HPDE6-E6E7 (cell line): ENCODE measurements at regions not wholly inside any gene's neighbourhood (a gene's known extent, or its start where the extent isn't known, plus 50 kb on each side); places are given as distances from the start of the nearest gene placed in this dataset.
"Not testable (repeated sequence)": the region's sequence is repeated elsewhere in the genome, so short reads cannot be mapped to it uniquely, and the experiment has no call there.

Source experiments
- DNase-seq: peaks from one replicate; pipeline ENCODE4 v3.0.0; 2011; ENCODE audit warnings: missing footprints; ENCODE audit errors: extremely low spot score

DNA sequence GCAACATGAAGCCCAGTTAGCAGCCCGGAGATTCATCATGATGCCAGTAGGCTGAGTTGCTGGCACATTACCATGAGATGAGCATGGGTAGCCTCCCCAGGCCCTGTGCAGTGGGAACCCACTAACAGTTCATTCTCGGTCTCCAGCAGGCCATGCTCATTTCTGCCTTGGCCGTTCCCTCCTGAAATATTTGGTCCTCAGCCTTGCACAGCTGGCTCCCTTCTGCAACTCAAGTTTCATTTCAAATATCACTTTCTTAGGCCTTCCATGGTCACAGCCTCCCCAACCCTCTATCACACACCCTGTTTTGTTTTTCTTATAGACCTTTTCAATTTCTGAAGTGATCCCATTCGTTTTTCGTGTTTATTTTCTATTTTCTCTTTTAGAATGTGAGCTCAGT lies 125.4 kb upstream of the VLDLR start:
- DNase-seq: no peak

DNA sequence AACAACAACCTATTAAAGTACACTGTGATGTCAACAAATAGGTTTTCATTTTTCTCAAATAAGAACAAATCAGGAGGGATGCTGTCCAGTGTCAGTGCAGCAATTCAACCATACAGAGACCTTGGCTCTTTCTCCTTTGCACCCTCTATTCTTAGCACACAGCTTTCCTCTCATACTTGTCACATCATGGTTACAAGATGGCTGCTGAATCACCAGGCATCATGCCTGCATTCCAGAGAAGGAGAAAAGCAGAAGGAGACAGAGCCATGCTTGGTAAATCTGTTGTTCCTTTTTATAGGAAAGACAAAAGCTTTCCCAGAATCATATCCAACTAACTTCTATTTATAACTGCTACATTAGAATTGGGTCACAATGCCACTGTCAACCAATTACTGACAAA lies 124.7 kb upstream of the VLDLR start:
- no peak for DNase-seq

DNA sequence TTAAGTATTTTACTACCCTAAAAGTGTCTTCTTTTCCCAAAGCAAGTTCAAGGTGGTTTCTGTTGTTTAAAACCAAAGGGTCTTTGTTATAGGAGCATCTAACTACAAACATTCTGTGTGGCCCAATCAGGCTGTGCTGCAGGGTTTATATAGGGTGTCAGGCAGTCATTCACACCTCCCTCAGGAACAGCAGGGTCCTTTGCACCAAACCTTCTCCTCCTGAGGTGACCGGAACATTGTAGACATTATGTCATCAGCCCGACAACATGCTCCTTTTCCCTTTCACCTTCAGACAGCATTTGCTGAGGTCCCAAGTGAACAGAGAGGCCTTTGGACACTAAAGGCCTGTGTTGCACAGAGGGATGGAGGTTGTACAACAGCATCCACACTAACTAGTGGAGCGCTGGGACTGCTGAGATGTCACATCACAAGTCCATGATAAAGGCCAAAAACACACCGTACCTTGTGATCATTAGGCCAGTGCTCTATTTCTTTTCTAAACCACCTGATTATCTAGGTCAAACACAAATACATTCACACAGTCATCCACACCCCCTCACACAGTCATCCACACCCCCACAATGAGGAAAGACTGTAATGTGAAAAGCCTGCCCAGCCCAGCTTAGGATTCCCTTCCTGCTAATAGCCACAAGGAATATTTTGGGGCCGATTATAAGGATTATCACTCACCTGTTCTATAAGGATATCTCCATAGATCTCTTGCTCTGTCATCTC lies 123.8 kb upstream of the VLDLR start:
- DNase-seq: no peak

DNA sequence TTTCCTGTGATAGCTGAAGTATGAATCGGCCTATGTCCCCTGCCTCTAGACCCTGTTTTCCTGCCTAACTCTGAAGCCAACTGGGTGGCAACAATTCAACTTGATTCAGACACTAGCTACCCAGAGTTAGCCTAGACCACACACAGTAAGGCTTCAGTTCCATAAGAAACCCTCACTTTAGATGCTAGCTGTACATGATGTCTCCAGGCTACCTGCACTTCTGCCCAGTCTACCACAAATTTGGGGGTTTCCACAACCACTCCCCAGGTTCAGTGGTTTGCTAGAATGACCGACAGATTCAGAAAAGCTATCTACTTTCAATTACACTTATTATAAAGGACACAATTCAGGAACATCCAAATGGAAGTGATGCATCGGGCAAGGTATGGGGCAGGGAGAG lies 119.4 kb upstream of the VLDLR start:
- DNase-seq: no peak

DNA sequence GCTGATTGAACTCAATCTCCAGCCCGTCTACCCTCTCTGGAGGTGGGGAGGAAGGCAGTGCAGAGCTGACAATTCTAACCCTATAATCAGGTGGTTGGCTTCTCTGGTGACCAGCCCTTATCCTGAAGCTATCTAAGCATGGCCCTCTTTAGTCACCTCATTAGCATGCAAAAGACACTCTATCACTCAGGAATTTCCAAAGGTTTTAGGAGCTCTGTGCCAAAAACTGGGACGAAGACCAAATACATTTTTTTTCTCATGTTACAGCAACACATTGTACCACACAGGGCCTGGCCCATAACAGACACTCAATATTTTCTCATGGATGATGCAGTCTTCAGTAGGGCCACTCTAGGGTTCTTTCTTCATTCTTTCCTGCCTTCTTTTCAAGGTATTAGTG lies 118.8 kb upstream of the VLDLR start:
- DNase-seq: no peak

DNA sequence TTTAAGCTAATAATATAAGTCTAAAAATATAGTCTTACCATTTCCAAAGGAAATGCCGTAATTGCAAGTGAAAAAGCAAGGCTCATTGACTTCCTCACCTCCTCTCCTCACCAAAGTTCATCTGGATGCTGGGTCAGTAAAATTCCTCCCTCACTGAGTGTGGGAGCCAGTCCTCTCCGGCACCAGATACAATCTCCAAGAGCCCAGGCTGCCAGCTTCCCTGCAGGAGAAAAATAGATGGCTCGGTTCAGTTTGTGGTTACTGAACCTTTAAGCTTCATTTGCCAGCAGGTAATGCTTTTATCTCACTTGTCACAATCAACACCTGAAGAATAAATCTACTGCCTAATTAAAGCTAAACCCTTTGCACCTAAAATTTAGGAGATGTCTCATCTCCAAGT lies 115.3 kb upstream of the VLDLR start:
- no peak for DNase-seq

DNA sequence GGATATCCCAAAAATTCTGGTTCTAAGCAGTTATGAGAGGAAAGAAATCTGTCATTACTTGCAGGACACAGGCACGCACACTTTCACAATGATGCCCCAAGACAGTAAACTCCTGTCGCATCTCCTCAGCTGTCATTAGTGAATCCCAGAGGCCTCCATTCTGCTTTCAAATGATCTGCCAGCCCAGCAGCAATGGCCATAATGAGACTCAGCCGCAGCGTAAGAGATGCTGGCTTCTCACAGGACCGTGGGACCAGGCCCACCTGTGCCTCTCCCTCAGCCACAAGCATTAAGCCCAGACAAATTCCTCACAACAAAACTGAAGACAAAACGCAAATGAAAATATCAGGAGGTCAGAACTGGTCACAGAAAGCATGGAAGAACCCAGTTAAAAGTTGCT lies 98.0 kb upstream of the VLDLR start:
- DNase-seq: no peak

DNA sequence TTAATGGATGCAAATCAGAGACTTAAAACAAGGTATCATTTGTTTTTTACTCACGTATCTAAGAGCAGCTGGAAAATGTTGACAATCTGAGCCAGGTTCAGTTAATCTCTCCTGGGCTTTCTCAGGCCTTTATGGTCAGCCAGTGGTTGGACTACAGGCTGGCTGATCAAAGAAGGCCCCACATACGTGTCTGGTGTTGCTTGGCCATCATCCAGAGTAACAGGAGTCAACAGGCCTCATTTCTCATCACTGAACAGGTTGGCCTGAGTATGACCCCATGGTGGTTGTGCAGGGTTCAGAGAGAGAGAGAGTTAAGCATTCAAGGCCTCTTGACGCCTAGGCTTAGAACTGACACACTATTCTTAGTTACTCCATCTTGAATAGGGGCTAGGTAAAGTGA lies 97.0 kb upstream of the VLDLR start:
- no peak for DNase-seq

DNA sequence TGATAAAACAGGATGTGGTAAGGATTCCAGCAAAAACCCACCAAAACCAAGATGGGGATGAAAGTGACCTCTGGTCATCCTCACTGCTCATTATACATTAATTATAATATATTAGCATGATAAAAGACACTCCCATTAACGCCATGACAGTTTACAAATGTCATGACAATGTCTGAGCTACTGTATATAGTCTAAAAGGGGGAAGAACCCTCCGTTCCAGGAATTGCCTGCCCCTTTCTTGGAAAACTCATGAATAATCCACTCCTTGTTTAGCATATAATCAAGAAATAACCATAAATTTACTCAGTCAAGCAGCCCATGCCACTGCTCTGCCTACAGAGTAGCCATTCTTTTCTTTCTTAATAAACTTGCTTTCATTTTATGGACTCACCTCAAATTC lies 96.4 kb upstream of the VLDLR start:
- DNase-seq: no peak

DNA sequence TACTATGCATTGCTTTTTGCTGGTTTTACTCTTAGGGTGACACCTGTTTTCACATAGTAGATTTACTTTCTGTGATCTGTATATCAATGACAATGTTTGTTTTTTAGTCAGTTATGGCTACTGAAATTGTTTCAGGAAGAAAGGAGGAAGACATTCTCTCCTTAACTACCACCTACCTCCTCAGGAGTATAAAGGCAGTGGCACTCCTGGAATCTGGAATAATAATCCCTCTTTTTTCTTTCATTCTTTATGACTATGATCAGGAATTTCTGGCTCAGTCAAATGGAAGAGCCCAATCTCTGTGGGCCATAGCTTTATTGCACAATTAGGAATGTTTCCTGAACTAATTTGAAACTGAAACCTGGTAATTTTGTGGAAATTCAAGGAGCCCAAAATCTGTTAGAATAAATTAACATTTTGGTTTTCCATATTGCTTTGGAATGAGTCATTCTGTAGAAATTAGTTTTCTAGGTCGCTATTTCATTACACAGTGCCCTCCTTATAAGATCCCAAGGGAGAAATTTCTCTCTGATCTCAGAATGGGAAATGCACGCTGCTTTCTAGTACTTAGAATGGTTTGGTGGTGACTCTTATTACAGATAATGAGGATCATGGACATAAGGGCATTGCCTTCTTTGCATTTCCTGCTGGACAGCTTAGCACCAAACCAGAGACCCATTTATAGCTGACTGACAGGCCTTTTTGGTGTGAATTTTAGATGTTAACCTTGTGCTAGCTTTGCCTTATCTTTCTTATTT lies 95.3 kb upstream of the VLDLR start:
- no peak for DNase-seq

DNA sequence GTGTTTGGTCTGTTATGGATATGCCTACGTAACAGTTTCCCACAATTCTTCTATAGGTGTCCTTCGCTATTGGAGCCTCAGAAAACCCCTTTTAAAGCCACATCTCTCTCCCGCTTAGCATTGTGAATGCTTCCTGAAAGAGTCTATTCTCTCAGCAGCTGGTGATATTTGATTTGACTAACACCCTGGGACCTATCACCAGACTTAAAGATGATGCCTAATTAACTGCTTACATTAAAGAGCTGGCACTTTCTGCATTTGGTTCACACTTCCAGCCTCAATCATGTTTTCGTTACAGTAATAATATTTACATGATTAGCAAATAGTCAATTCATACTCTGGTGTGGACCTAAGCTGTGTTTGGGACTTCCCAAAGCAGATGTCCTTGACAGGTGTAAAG lies 90.1 kb upstream of the VLDLR start:
- no peak for DNase-seq

DNA sequence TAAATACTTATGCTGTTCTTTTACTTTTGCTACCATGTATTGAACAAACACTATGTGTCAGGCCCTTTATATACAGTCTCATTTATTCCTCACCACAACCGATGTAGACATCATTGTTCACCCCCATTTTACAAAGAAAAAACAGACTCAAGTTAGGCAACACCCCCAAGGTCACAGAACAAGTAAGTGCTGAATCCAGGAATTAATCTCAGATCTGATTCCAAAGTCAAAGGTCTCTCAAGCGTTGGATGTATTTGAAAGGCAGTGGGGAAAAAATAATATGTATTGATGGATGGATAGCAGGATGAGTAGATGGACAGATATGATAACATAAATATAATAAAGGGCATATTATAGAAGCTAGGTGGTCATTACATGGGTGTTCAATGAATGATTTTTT lies 85.1 kb upstream of the VLDLR start:
- no peak for DNase-seq

DNA sequence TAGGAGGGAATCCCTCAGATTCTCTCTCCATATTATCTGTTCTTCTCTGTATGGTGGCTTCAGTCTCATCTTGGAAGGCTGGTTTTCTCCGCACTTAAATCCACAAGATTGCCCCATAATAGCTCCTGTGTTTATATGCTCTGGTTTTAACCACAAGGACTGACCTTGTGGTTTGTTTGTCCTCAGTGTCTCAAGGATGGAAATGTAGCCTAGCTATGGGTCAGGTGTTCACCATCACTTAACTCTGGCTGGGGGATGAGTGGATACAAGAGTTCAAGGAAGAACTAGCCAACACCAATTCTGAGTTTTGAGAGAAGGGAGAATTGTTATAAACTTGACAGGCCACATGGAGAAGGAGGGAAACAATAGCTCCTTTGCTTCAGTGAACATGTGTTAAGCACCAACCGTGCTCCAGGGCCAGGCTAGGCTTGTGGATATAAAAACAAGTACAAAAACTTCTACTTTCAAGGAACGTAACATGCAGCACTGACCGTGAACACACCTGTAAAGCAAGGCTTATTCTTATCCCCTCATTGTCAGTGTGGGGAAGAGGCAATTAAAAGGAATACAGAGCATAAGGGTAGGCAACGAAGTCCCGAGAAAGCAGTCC lies 75.6 kb upstream of the VLDLR start:
- DNase-seq: no peak

DNA sequence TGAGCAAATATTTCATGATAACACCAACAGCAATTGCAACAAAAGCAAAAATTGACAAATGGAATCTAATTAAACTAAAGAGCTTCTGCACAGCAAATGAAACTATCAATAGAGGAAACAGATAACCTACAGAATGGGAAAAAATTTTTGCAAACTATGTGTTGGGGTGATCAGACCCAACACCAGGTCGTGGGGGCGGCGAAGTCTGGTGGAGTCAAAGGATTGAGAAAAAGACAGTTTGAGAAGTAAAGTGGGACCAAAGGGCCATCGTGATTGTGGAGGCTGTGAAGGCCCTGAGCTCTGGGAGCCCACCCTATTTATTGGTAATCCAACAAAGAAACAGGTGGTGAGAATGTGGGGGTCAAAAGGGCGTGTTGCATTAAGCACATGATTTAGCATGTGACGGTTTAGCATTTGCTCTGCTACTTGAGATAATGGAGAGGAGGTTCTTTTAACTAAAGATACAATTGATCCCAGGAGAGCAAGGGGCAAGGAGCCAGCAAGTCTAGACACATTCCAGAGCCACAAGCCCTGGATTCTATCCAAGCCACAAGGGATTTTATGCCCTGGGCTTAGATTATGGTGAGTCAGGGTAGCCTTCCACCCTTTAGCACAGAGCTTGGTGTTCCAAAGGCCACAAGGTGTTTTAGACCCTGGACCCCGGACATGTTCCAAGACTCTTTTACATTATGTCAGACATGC lies 65.5 kb upstream of the VLDLR start:
- not testable (repeated sequence) for DNase-seq

DNA sequence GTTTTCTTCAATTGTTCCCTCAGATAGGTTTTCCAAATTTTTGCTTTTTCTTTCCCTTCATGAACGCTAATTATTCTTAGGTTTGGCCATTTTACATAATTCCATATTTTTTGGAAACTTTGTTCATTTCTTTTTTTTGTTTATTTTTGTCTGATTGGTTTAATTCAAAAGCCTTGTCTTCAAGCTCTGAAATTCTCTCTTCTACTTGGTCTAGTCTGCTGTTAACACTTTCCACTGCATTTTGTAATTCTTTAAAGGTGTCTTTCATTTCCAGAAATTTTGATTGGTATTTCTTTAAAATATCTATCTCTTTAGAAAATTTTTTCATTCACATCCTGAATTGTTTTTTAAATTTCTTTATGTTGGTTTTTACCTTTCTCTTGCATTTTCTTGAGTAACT lies 63.9 kb upstream of the VLDLR start:
- no peak for DNase-seq

DNA sequence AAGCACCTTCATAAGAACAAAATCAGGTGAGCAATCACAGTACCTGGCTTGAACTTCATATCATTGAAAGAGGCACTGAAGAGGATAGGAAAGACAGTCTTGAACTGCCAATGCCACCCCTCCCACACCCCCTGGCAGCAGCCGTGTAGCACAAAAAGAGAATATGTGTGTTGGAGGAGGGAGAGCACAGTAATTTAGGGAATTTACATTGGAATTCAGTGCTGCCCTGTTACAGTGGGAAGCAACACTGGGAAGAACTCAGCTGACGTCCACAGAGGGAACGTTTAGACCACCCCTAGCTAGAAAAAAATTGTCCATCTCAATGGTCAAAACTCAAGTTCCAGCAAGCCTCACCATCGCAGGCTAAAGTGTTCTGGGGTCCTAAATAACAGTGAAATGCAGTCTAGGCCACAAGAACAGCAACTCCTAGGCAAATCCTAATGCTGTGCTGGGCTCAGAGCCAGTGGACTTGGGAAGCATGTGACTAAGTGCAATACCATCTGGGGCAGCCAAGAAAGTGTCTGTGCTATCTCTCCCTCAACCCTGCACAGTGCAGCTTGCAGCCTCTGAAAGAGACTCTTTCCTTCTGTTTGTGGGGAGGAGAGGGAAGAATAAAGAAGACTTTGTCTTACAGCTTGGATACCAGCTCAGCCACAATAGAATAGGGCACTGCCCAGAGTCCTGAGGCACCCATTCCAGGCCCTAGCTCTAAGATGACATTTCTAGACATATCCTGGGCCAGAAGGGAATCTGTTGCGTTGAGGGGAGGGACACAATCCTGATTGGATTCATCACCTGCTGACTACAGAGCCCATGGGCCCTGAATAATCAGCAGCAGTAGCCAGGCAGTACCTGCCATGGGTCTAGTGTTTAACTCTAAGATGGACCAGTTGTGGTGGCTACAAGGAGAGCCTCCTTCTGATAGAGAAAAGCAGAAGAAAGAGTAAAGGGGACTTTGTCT lies 62.1 kb upstream of the VLDLR start:
- no peak for DNase-seq

DNA sequence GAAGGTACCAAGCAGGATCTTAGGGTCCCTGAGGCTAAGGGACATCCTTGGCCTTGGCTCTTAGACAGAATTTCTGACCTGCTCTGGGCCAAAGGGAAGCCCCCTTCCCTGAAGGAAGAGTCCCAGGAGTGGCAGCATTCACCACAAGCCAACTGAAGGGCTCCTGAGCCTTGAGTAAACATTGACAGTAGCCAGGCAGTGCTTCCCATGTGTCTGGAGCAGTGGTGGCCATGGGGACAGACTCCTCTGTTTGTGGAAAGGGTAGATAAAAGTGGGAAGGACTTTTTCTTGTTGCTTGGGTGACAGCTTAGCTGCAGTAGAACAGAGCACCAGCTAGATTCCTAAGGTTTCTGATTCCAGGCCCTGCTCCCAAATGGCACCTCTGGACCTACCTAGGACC lies 61.4 kb upstream of the VLDLR start:
- no peak for DNase-seq

DNA sequence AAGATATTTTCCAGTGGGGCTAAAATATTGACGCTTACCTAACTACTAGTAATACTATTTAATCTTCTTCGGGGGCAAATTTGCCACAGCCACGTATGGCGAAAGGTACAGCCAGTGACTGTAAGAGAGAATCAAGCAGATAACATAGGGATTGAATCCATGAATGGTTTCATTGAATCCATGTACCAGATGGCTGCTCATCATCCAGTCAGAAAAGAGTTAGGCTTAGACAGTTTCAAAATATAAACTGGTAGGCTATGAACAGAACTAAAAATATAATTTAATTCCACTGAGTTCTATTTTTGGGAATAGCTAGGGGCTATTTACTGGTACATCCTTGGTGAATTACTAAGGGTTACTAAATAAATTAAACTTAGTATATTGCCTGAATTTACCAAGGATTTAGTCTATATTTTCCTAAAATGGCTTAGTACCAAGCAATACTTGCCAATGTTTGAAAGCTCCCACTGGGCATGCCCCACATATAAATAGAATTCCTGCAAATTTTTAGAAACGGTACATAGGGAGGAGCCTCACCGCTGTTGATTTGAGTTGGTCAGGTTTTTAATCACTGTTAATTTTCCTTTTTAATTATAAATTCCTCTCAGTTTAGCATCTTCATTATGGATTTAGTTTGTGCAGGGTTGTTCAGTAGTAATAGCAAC lies 55.8 kb upstream of the VLDLR start:
- DNase-seq: no peak

DNA sequence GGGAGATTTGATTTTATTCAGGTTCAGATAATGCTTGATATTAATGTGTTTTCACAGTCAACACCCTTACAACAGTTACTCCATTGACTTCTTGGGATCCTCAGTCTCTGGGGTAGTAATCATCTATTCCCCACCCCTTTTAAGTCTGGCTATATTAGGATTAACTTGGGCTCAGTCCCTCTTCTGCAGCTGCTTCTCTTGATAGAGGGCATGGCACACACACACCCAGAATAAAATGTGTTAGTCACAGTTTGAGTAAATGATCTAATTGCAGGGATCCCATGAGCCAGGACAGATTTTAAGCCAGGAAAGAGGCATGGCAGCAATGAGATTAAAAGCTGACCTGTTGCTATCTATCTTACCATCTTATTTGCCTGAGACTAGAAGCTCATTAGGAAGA lies 53.7 kb upstream of the VLDLR start:
- DNase-seq: no peak

DNA sequence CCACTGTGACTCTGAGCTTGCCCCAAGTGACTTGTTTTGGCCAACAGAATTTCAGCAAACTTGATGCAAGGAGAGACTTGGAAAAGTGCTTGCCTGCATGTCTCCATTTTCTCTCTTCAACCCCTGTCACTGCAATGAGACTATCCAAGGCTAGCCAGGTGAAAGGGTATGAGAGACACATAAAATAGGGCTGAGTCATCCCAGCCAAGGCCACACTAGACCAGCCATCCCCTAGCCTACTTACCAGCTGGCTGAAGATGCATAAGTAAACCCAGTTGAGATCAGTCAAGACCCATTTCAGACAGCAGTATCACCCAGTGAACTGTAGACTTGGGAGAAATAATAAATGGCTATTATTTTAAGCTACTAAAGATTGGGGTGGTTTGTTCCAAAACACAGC lies 52.9 kb upstream of the VLDLR start:
- DNase-seq: no peak
